ENCODE measurements at regions not wholly inside any gene's neighbourhood (a gene's known extent, or its start where the extent isn't known, plus 50 kb on each side); places are given as distances from the start of the nearest gene placed in this dataset.

GRCh38 chr2:23291239-23291638 is 93.7 kb upstream of the KLHL29 start:
- DNase-seq (ENCODE audit: low spot score): no peak

GRCh38 chr2:23292024-23292423 is 93.0 kb upstream of the KLHL29 start:
- DNase-seq (ENCODE audit: low spot score): no peak

- no peak for DNase-seq (ENCODE audit: low spot score)
These were observed 91.9 kb upstream of the KLHL29 start for GRCh38 chr2:23293063-23293462.

- no peak for DNase-seq (ENCODE audit: low spot score)
These were observed 91.2 kb upstream of the KLHL29 start for GRCh38 chr2:23293731-23294130.

GRCh38 chr2:23294238-23294637 is 90.7 kb upstream of the KLHL29 start:
- DNase-seq (ENCODE audit: low spot score): no peak

- DNase-seq (ENCODE audit: low spot score): no peak
These were observed 88.3 kb upstream of the KLHL29 start for GRCh38 chr2:23296691-23297090.

GRCh38 chr2:23297112-23297511 is 87.9 kb upstream of the KLHL29 start:
- no peak for DNase-seq (ENCODE audit: low spot score)

GRCh38 chr2:23298551-23298950 is 86.4 kb upstream of the KLHL29 start:
- DNase-seq (ENCODE audit: low spot score): no peak

- DNase-seq (ENCODE audit: low spot score): no peak
These were observed 85.3 kb upstream of the KLHL29 start for GRCh38 chr2:23299476-23300195.

- no peak for DNase-seq (ENCODE audit: low spot score)
These were observed 83.8 kb upstream of the KLHL29 start for GRCh38 chr2:23301136-23301535.

GRCh38 chr2:23302591-23302990 is 82.4 kb upstream of the KLHL29 start:
- DNase-seq (ENCODE audit: low spot score): no peak

- no peak for DNase-seq (ENCODE audit: low spot score)
These were observed 78.6 kb upstream of the KLHL29 start for GRCh38 chr2:23306401-23306800.

- no peak for DNase-seq (ENCODE audit: low spot score)
These were observed 73.8 kb upstream of the KLHL29 start for GRCh38 chr2:23311186-23311585.

- DNase-seq (ENCODE audit: low spot score): no peak
These were observed 71.9 kb upstream of the KLHL29 start for GRCh38 chr2:23312996-23313606.

GRCh38 chr2:23314687-23315086 is 70.3 kb upstream of the KLHL29 start:
- no peak for DNase-seq (ENCODE audit: low spot score)

GRCh38 chr2:23320058-23320457 is 64.9 kb upstream of the KLHL29 start:
- no peak for DNase-seq (ENCODE audit: low spot score)

- DNase-seq (ENCODE audit: low spot score): no peak
These were observed 63.2 kb upstream of the KLHL29 start for GRCh38 chr2:23321751-23322150.

GRCh38 chr2:23322567-23323197 is 62.3 kb upstream of the KLHL29 start:
- DNase-seq (ENCODE audit: low spot score): no peak

- no peak for DNase-seq (ENCODE audit: low spot score)
These were observed 61.6 kb upstream of the KLHL29 start for GRCh38 chr2:23323198-23323916.

GRCh38 chr2:23323917-23324680 is 60.9 kb upstream of the KLHL29 start:
- DNase-seq (ENCODE audit: low spot score): no peak

- DNase-seq (ENCODE audit: low spot score): no peak
These were observed 58.6 kb upstream of the KLHL29 start for GRCh38 chr2:23326330-23326729.

GRCh38 chr2:23327416-23327815 is 57.6 kb upstream of the KLHL29 start:
- no peak for DNase-seq (ENCODE audit: low spot score)

All from CD4-positive, alpha-beta T cell treated with Interleukin-15 for 4 hours (primary cell).